ENCODE measurements at regions not wholly inside any gene's neighbourhood (a gene's known extent, or its start where the extent isn't known, plus 50 kb on each side); places are given as distances from the start of the nearest gene placed in this dataset.

GRCh38 chr6:93040375-93040774, 379.0 kb downstream of the EPHA7 start:
- Histone ChIP-seq H3K4me1 (ENCODE audit: control insufficient read depth in 1 of 2, insufficient read depth in 2 of 2, low read length in 2 of 2) (no peaks in the 10 kb centered on the region), H3K36me3 (ENCODE audit: control insufficient read depth in 1 of 2, insufficient read depth in 2 of 2, low read length in 2 of 2) (no peaks in the 10 kb centered on the region), H3K9me3 (ENCODE audit: control insufficient read depth in 1 of 2, low read length in 2 of 2) (peaks cover 14 to 16% of the 10 kb centered on the region in 2 donors), H3K4me3 (ENCODE audit: low read depth in 1 of 2, low read length in 2 of 2) (no peak overlapping the region), H3K9ac (ENCODE audit: low read depth in 1 of 2, low read length in 2 of 2) (no peak overlapping the region), H3K27ac (ENCODE audit: low read depth, low read length) (no peak overlapping the region), H3K27me3 (ENCODE audit: control insufficient read depth in 1 of 2, insufficient read depth in 2 of 2, low read length in 2 of 2) (no peaks in the 10 kb centered on the region)

DNA sequence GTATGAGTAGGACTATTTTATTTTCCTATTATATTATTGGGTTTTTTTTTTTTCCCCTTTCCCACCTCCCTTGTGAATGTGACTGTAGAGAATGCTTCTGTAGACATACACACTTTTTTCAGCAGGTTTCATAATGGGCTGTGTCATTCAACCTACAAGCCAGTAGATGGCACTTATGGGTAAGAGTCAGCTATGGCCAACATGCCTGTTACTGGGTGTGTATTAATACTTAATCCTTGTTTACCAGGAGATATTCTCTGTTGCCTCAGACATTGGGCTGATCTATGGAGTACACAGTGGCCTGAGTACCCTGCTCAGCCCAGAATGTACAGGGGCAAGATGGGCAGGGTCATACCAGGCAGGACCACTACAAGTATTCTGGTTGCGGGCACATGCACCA, 382.5 kb downstream of the EPHA7 start:
- H3K9me3 ChIP-seq (ENCODE audit: control insufficient read depth in 1 of 2, low read length in 2 of 2), result peaks cover 14 to 16% of the 10 kb centered on the region in 2 donors
- no peak overlapping the region for H3K27ac ChIP-seq (ENCODE audit: low read depth, low read length)
- no peak overlapping the region for H3K4me3 ChIP-seq (ENCODE audit: low read depth in 1 of 2, low read length in 2 of 2)
- H3K36me3 ChIP-seq (ENCODE audit: control insufficient read depth in 1 of 2, insufficient read depth in 2 of 2, low read length in 2 of 2), result no peaks in the 10 kb centered on the region
- H3K4me1 ChIP-seq (ENCODE audit: control insufficient read depth in 1 of 2, insufficient read depth in 2 of 2, low read length in 2 of 2), result no peaks in the 10 kb centered on the region
- H3K9ac ChIP-seq (ENCODE audit: low read depth in 1 of 2, low read length in 2 of 2), result no peak overlapping the region
- H3K27me3 ChIP-seq (ENCODE audit: control insufficient read depth in 1 of 2, insufficient read depth in 2 of 2, low read length in 2 of 2), result no peaks in the 10 kb centered on the region

DNA sequence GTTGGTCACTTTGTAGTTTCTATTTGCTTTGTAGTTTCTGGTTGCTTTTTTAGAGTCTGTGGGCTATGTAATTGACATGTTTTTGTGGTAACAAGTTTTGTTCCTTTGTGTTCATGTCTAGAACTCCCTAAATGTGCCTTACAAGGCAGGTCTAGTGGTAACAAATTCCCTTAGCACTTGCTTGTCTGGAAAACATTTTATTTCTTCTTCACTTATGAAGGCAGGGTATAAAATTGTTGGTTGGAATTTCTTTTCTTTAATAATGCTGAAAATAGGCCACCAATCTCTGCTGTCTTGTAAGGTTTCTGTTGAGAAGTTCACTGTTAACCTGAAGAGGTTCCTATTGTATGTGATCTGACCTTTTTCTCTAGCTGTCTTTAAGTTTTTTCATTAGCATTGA, 383.6 kb downstream of the EPHA7 start:
- no peak overlapping the region for H3K9ac ChIP-seq (ENCODE audit: low read depth in 1 of 2, low read length in 2 of 2)
- peaks cover 14 to 16% of the 10 kb centered on the region in 2 donors for H3K9me3 ChIP-seq (ENCODE audit: control insufficient read depth in 1 of 2, low read length in 2 of 2)
- H3K4me3 ChIP-seq (ENCODE audit: low read depth in 1 of 2, low read length in 2 of 2), result no peak overlapping the region
- H3K27ac ChIP-seq (ENCODE audit: low read depth, low read length), result no peak overlapping the region
- H3K4me1 ChIP-seq (ENCODE audit: control insufficient read depth in 1 of 2, insufficient read depth in 2 of 2, low read length in 2 of 2), result no peaks in the 10 kb centered on the region
- no peaks in the 10 kb centered on the region for H3K36me3 ChIP-seq (ENCODE audit: control insufficient read depth in 1 of 2, insufficient read depth in 2 of 2, low read length in 2 of 2)
- no peaks in the 10 kb centered on the region for H3K27me3 ChIP-seq (ENCODE audit: control insufficient read depth in 1 of 2, insufficient read depth in 2 of 2, low read length in 2 of 2)

DNA sequence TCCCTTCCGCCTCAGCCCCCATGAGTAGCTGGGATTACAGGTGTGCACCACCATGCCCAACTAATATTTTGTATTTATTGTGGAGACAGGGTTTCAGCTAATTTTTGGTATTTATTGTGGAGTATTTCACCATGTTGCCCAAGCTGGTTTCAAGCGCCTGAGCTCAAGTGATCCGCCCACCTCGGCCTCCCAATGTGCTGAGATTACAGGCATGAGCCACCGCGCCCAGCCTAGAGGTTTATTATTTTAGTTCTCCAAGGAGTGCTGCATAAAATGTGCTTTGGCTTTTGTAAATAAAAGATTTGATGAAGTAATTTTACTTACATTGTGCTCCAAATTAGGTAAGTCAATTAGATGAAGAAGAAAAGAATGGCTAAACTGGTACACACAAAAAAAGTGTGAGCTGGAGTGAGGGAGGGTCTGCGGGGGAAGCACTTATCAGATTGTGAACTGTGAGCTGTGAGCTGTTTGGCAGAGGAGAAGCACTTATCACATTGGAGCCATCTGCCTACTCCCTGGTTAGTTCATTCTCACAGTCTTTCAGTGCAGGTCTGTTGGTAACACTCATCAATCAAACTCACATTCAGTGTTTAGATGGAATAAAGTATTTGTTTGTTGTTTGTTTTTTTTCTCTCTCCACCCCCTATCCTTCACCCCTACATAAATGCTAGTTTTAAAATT, 398.0 kb downstream of the EPHA7 start:
- no peaks in the 10 kb centered on the region for H3K36me3 ChIP-seq (ENCODE audit: control insufficient read depth in 1 of 2, insufficient read depth in 2 of 2, low read length in 2 of 2)
- no peaks in the 10 kb centered on the region for H3K9me3 ChIP-seq (ENCODE audit: control insufficient read depth in 1 of 2, low read length in 2 of 2)
- no peak overlapping the region for H3K4me3 ChIP-seq (ENCODE audit: low read depth in 1 of 2, low read length in 2 of 2)
- no peak overlapping the region for H3K27ac ChIP-seq (ENCODE audit: low read depth, low read length)
- H3K27me3 ChIP-seq (ENCODE audit: control insufficient read depth in 1 of 2, insufficient read depth in 2 of 2, low read length in 2 of 2), result no peaks in the 10 kb centered on the region
- H3K4me1 ChIP-seq (ENCODE audit: control insufficient read depth in 1 of 2, insufficient read depth in 2 of 2, low read length in 2 of 2), result no peaks in the 10 kb centered on the region
- H3K9ac ChIP-seq (ENCODE audit: low read depth in 1 of 2, low read length in 2 of 2), result no peak overlapping the region

- Histone ChIP-seq H3K27ac (ENCODE audit: low read depth, low read length) (no peak overlapping the region), H3K4me3 (ENCODE audit: low read depth in 1 of 2, low read length in 2 of 2) (no peak overlapping the region)
These were observed 401.7 kb downstream of the EPHA7 start for GRCh38 chr6:93017626-93018025.

DNA sequence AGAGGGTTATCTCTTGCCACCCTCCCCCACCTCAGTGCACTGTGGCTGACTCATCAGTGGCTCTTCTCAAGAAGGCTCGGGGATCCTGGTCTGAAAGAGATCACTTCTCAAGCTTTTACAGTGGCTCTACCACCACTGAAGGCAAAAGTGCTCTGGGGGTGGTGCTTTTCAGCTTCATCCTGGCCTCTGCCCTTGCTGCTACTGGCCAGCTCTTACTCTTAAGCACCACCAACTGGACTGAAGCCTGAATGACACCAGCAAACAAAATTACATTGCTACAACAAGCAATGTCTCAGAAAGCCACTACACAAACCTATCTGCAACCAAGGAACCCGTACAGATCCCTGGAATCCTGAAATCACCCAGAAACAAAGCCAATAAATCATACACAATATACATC, 402.1 kb downstream of the EPHA7 start:
- no peaks in the 10 kb centered on the region for H3K36me3 ChIP-seq (ENCODE audit: control insufficient read depth in 1 of 2, insufficient read depth in 2 of 2, low read length in 2 of 2)
- no peaks in the 10 kb centered on the region for H3K4me1 ChIP-seq (ENCODE audit: control insufficient read depth in 1 of 2, insufficient read depth in 2 of 2, low read length in 2 of 2)
- no peaks in the 10 kb centered on the region for H3K27me3 ChIP-seq (ENCODE audit: control insufficient read depth in 1 of 2, insufficient read depth in 2 of 2, low read length in 2 of 2)
- H3K9ac ChIP-seq (ENCODE audit: low read depth in 1 of 2, low read length in 2 of 2), result no peak overlapping the region
- H3K27ac ChIP-seq (ENCODE audit: low read depth, low read length), result no peak overlapping the region
- H3K9me3 ChIP-seq (ENCODE audit: control insufficient read depth in 1 of 2, low read length in 2 of 2), result no peaks in the 10 kb centered on the region
- H3K4me3 ChIP-seq (ENCODE audit: low read depth in 1 of 2, low read length in 2 of 2), result no peak overlapping the region

More at GRCh38 chr6:93017626-93018025, 401.7 kb downstream of the EPHA7 start:
- no peaks in the 10 kb centered on the region for H3K36me3 ChIP-seq (ENCODE audit: control insufficient read depth in 1 of 2, insufficient read depth in 2 of 2, low read length in 2 of 2)
- no peaks in the 10 kb centered on the region for H3K4me1 ChIP-seq (ENCODE audit: control insufficient read depth in 1 of 2, insufficient read depth in 2 of 2, low read length in 2 of 2)
- no peaks in the 10 kb centered on the region for H3K9me3 ChIP-seq (ENCODE audit: control insufficient read depth in 1 of 2, low read length in 2 of 2)
- H3K27me3 ChIP-seq (ENCODE audit: control insufficient read depth in 1 of 2, insufficient read depth in 2 of 2, low read length in 2 of 2), result no peaks in the 10 kb centered on the region
- no peak overlapping the region for H3K9ac ChIP-seq (ENCODE audit: low read depth in 1 of 2, low read length in 2 of 2)

GRCh38 chr6:93013054-93013453, 406.3 kb downstream of the EPHA7 start:
- Histone ChIP-seq H3K4me3 (ENCODE audit: low read depth in 1 of 2, low read length in 2 of 2) (no peak overlapping the region), H3K27ac (ENCODE audit: low read depth, low read length) (no peak overlapping the region)

GRCh38 chr6:93008375-93008774, 411.0 kb downstream of the EPHA7 start:
- H3K9me3 ChIP-seq (ENCODE audit: control insufficient read depth in 1 of 2, low read length in 2 of 2), result no peaks in the 10 kb centered on the region
- no peak overlapping the region for H3K9ac ChIP-seq (ENCODE audit: low read depth in 1 of 2, low read length in 2 of 2)
- no peaks in the 10 kb centered on the region for H3K4me1 ChIP-seq (ENCODE audit: control insufficient read depth in 1 of 2, insufficient read depth in 2 of 2, low read length in 2 of 2)
- no peak overlapping the region for H3K27ac ChIP-seq (ENCODE audit: low read depth, low read length)
- no peaks in the 10 kb centered on the region for H3K27me3 ChIP-seq (ENCODE audit: control insufficient read depth in 1 of 2, insufficient read depth in 2 of 2, low read length in 2 of 2)
- H3K36me3 ChIP-seq (ENCODE audit: control insufficient read depth in 1 of 2, insufficient read depth in 2 of 2, low read length in 2 of 2), result no peaks in the 10 kb centered on the region
- H3K4me3 ChIP-seq (ENCODE audit: low read depth in 1 of 2, low read length in 2 of 2), result no peak overlapping the region

More at GRCh38 chr6:93013054-93013453, 406.3 kb downstream of the EPHA7 start:
- Histone ChIP-seq H3K27me3 (ENCODE audit: control insufficient read depth in 1 of 2, insufficient read depth in 2 of 2, low read length in 2 of 2) (no peaks in the 10 kb centered on the region), H3K4me1 (ENCODE audit: control insufficient read depth in 1 of 2, insufficient read depth in 2 of 2, low read length in 2 of 2) (no peaks in the 10 kb centered on the region), H3K9me3 (ENCODE audit: control insufficient read depth in 1 of 2, low read length in 2 of 2) (no peaks in the 10 kb centered on the region), H3K36me3 (ENCODE audit: control insufficient read depth in 1 of 2, insufficient read depth in 2 of 2, low read length in 2 of 2) (no peaks in the 10 kb centered on the region), H3K9ac (ENCODE audit: low read depth in 1 of 2, low read length in 2 of 2) (no peak overlapping the region)

DNA sequence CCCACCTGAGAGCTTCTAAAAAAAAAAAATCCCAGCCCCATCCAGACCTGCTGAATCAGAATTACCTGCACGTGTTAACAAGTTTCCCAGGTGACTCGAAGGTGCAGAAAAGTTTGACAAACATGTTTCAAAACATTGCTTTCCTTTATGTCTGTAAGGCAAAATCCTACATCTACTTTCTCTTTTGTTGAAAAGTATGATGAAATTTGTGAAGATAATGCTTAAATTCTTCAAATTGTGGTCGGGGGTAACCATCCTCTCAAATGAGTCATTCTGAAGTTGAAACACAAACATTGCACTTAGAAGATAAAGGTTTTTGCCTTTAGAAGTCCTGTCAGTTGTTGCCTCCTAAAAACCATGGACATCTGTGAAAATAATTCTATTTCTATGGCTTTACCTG, 429.7 kb downstream of the EPHA7 start:
- Histone ChIP-seq H3K27me3 (ENCODE audit: control insufficient read depth in 1 of 2, insufficient read depth in 2 of 2, low read length in 2 of 2) (no peaks in the 10 kb centered on the region), H3K9ac (ENCODE audit: low read depth in 1 of 2, low read length in 2 of 2) (no peak overlapping the region)

GRCh38 chr6:92979281-92979680, 440.1 kb downstream of the EPHA7 start:
- no peaks in the 10 kb centered on the region for H3K9me3 ChIP-seq (ENCODE audit: control insufficient read depth in 1 of 2, low read length in 2 of 2)
- peaks cover 5 to 31% of the 10 kb centered on the region in 2 donors for H3K4me1 ChIP-seq (ENCODE audit: control insufficient read depth in 1 of 2, insufficient read depth in 2 of 2, low read length in 2 of 2)
- no peak overlapping the region for H3K27ac ChIP-seq (ENCODE audit: low read depth, low read length)
- no peaks in the 10 kb centered on the region for H3K27me3 ChIP-seq (ENCODE audit: control insufficient read depth in 1 of 2, insufficient read depth in 2 of 2, low read length in 2 of 2)
- H3K36me3 ChIP-seq (ENCODE audit: control insufficient read depth in 1 of 2, insufficient read depth in 2 of 2, low read length in 2 of 2), result no peaks in the 10 kb centered on the region
- no peak overlapping the region for H3K9ac ChIP-seq (ENCODE audit: low read depth in 1 of 2, low read length in 2 of 2)
- no peak overlapping the region for H3K4me3 ChIP-seq (ENCODE audit: low read depth in 1 of 2, low read length in 2 of 2)

More for the DNA sequence above, 429.7 kb downstream of the EPHA7 start:
- Histone ChIP-seq H3K36me3 (ENCODE audit: control insufficient read depth in 1 of 2, insufficient read depth in 2 of 2, low read length in 2 of 2) (no peaks in the 10 kb centered on the region), H3K4me1 (ENCODE audit: control insufficient read depth in 1 of 2, insufficient read depth in 2 of 2, low read length in 2 of 2) (no peaks in the 10 kb centered on the region), H3K4me3 (ENCODE audit: low read depth in 1 of 2, low read length in 2 of 2) (no peak overlapping the region), H3K27ac (ENCODE audit: low read depth, low read length) (no peak overlapping the region), H3K9me3 (ENCODE audit: control insufficient read depth in 1 of 2, low read length in 2 of 2) (no peaks in the 10 kb centered on the region)
